H1 (cell line): ENCODE measurements at regions not wholly inside any gene's neighbourhood (a gene's known extent, or its start where the extent isn't known, plus 50 kb on each side); places are given as distances from the start of the nearest gene placed in this dataset.

Experiments used
- CTCF ChIA-PET: fragments of 300-600 bp; sonication (Branson Sonifier 250); formaldehyde crosslinking; loops from one replicate; lab custom pipeline; 2021; ENCODE audit not compliant: partially characterized antibody; lab: Charles Lee
- POLR2A ChIA-PET: fragments of 300-600 bp; sonication (Branson Sonifier 250); formaldehyde crosslinking; loops from one replicate; lab custom pipeline; 2021; ENCODE audit warnings: inconsistent platforms; ENCODE audit not compliant: partially characterized antibody; lab: Charles Lee
- DNase-seq, 2 experiments: peaks; one replicate each; pipeline versions ENCODE4 v3.0.0 to v3.0.0-alpha.2; 2010 to 2022; ENCODE audit warnings: low spot score in 2 of 2, low read depth in 1 of 2, mixed read lengths in 1 of 2
- FAIRE-seq: peaks from 2 replicates; lab custom pipeline; 2011; peaks lifted over from hg19 to GRCh38; lab: Jason Lieb, UNC
- H2AFZ ChIP-seq: 2 replicates; pipeline ENCODE4 v1.8.1; 2012; ENCODE audit warnings: low read length, inconsistent platforms
- H2AK5ac ChIP-seq: 2 replicates; pipeline ENCODE4 v1.6.1; 2013; ENCODE audit warnings: low read depth, low read length
- H2BK120ac ChIP-seq: replicated peaks from 2 replicates; pipeline ENCODE3; 2013; ENCODE audit warnings: low read depth, low read length, inconsistent platforms
- H2BK12ac ChIP-seq: 2 replicates; pipeline ENCODE4 v1.6.1; 2013; ENCODE audit warnings: low read depth, low read length
- H2BK15ac ChIP-seq: 2 replicates; pipeline ENCODE4 v1.6.1; 2013; ENCODE audit warnings: low read length
- H2BK20ac ChIP-seq: 2 replicates; pipeline ENCODE4 v1.6.1; 2013; ENCODE audit warnings: low read length
- H2BK5ac ChIP-seq: 2 replicates; pipeline ENCODE4 v1.6.1; 2013; ENCODE audit warnings: low read depth, low read length
- H3K14ac ChIP-seq: 2 replicates; pipeline ENCODE4 v1.6.1; 2013; ENCODE audit warnings: inconsistent platforms; ENCODE audit not compliant: insufficient read length
- H3K18ac ChIP-seq: 2 replicates; pipeline ENCODE4 v1.6.1; 2013; ENCODE audit warnings: low read length; ENCODE audit errors: extremely low read depth
- H3K23ac ChIP-seq: 2 replicates; pipeline ENCODE4 v1.6.1; 2013; ENCODE audit warnings: inconsistent platforms; ENCODE audit not compliant: insufficient read length
- H3K23me2 ChIP-seq: 2 replicates; pipeline ENCODE4 v1.6.1; 2013; ENCODE audit warnings: low read depth, low read length
- H3K27ac ChIP-seq: 2 replicates; pipeline ENCODE4 v1.6.1; 2011; ENCODE audit warnings: low read depth, low read length, inconsistent platforms
- H3K27me3 ChIP-seq, 4 experiments: replicated peaks in 1 of 4; 1 replicate in 1 of 4; 2 replicates in 3 of 4; pipeline versions ENCODE4 v1.6.1 to v1.8.1; 2011 to 2013; ENCODE audit warnings: low read length in 3 of 4, mild to moderate bottlenecking in 3 of 4, inconsistent platforms in 2 of 4, mixed read lengths in 2 of 4, moderate library complexity in 1 of 4; ENCODE audit not compliant: control insufficient read depth in 3 of 4, insufficient read depth in 3 of 4; ENCODE audit errors: extremely low read depth in 1 of 4
- H3K36me3 ChIP-seq, 4 experiments: 2 replicates each; pipeline versions ENCODE4 v1.6.1 to v1.8.1; 2011 to 2013; ENCODE audit warnings: mild to moderate bottlenecking in 4 of 4, low read length in 3 of 4, moderate library complexity in 2 of 4, control low read depth in 1 of 4, inconsistent platforms in 1 of 4; ENCODE audit not compliant: insufficient read depth in 4 of 4, control insufficient read depth in 2 of 4
- H3K4ac ChIP-seq: replicated peaks from 2 replicates; pipeline ENCODE3; 2013; ENCODE audit warnings: low read length, low read depth, mixed read lengths, inconsistent platforms; ENCODE audit not compliant: insufficient read length
- H3K4me1 ChIP-seq, 4 experiments: replicated peaks in 1 of 4; 1 replicate in 1 of 4; 2 replicates in 3 of 4; pipeline versions ENCODE4 v1.6.1 to v1.8.1; 2011 to 2013; ENCODE audit warnings: low read length in 3 of 4, inconsistent platforms in 2 of 4, mixed read lengths in 1 of 4; ENCODE audit not compliant: insufficient read depth in 4 of 4, control insufficient read depth in 3 of 4
- H3K4me2 ChIP-seq, 2 experiments: 2 replicates each; pipeline versions ENCODE4 v1.6.1 to v1.8.1; 2011 to 2013; ENCODE audit warnings: low read depth in 2 of 2, low read length in 2 of 2, control low read depth in 1 of 2, inconsistent platforms in 1 of 2, mild to moderate bottlenecking in 1 of 2; ENCODE audit not compliant: insufficient read depth in 1 of 2
- H3K4me3 ChIP-seq, 4 experiments: fragments of 200-600, 300-600 bp in 1 of 4; sonication (generic), shearing (Covaris generic), sonication (Bioruptor Twin) in 1 of 4; 2 replicates each; pipeline versions ENCODE4 v1.5.1 to v1.8.1; 2011 to 2016; ENCODE audit warnings: low read length in 4 of 4, low read depth in 3 of 4, control low read depth in 2 of 4, inconsistent platforms in 2 of 4, mild to moderate bottlenecking in 2 of 4, mixed read lengths in 1 of 4, moderate library complexity in 1 of 4; ENCODE audit not compliant: insufficient read depth in 2 of 4; ENCODE audit errors: extremely low read depth in 1 of 4
- H3K56ac ChIP-seq: replicated peaks from 2 replicates; pipeline ENCODE3; 2013; ENCODE audit warnings: low read depth, mild to moderate bottlenecking, mixed read lengths, low read length, inconsistent platforms; ENCODE audit not compliant: insufficient read length
- H3K79me1 ChIP-seq: 2 replicates; pipeline ENCODE4 v1.6.1; 2013; ENCODE audit warnings: low read depth, low read length, control low read depth
- H3K79me2 ChIP-seq, 2 experiments: 2 replicates each; pipeline versions ENCODE4 v1.6.1 to v1.8.1; 2012 to 2013; ENCODE audit warnings: low read length in 2 of 2, mild to moderate bottlenecking in 2 of 2, inconsistent platforms in 1 of 2; ENCODE audit not compliant: insufficient read depth in 2 of 2, control insufficient read depth in 1 of 2
- H3K9ac ChIP-seq, 4 experiments: replicated peaks in 1 of 4; 1 replicate in 1 of 4; 2 replicates in 3 of 4; pipeline versions ENCODE4 v1.6.1 to v1.8.1; 2011 to 2013; ENCODE audit warnings: low read depth in 3 of 4, low read length in 3 of 4, control low read depth in 2 of 4, mild to moderate bottlenecking in 2 of 4, moderate library complexity in 2 of 4, inconsistent platforms in 1 of 4; ENCODE audit errors: extremely low read depth in 1 of 4
- H3K9me3 ChIP-seq, 2 experiments: 2 replicates each; pipeline versions ENCODE4 v1.6.1 to v1.8.1; 2012 to 2013; ENCODE audit warnings: mild to moderate bottlenecking in 2 of 2, moderate library complexity in 2 of 2, control low read depth in 1 of 2, inconsistent platforms in 1 of 2, low read depth in 1 of 2, low read length in 1 of 2, mixed read lengths in 1 of 2; ENCODE audit not compliant: insufficient read depth in 2 of 2
- H4K20me1 ChIP-seq, 2 experiments: replicated peaks in 1 of 2; 2 replicates each; pipeline versions ENCODE3 to v1.8.1; 2011 to 2013; ENCODE audit warnings: inconsistent platforms in 2 of 2, low read length in 2 of 2, mild to moderate bottlenecking in 1 of 2; ENCODE audit not compliant: insufficient read depth in 2 of 2, control insufficient read depth in 1 of 2
- H4K5ac ChIP-seq: 2 replicates; pipeline ENCODE4 v1.6.1; 2013; ENCODE audit warnings: low read length, low read depth, mixed read lengths, inconsistent platforms; ENCODE audit not compliant: insufficient read length
- H4K8ac ChIP-seq: 2 replicates; pipeline ENCODE4 v1.8.0; 2013; ENCODE audit warnings: mild to moderate bottlenecking, moderate library complexity, low read length, inconsistent platforms; ENCODE audit not compliant: insufficient read depth; ENCODE audit errors: extremely low read depth
- H4K91ac ChIP-seq: replicated peaks from 2 replicates; pipeline ENCODE3; 2013; ENCODE audit warnings: low read length, mixed read lengths, inconsistent platforms; ENCODE audit not compliant: insufficient read length
- CBX5 ChIP-seq: fragments of 300-800, 300-1000 bp; sonication (generic); IDR thresholded peaks from 2 replicates; pipeline ENCODE4 v1.7.1; 2016; ENCODE audit warnings: antibody characterized with exemption, low read length, low read depth
- CREB1 ChIP-seq: IDR thresholded peaks from 2 replicates; pipeline ENCODE4 v1.6.1; 2012; ENCODE audit warnings: inconsistent platforms
- HDAC2 ChIP-seq, 2 experiments: fragments of 300-600 bp in 1 of 2; sonication (generic) in 1 of 2; IDR thresholded peaks; 2 replicates each; pipeline ENCODE4 v1.6.1; 2011 to 2012; ENCODE audit warnings: low read depth in 2 of 2, low read length in 2 of 2, mild to moderate bottlenecking in 2 of 2, moderate library complexity in 2 of 2, borderline replicate concordance in 1 of 2, inconsistent platforms in 1 of 2
- JUND ChIP-seq: IDR thresholded peaks from 2 replicates; pipeline ENCODE4 v1.6.1; 2011; ENCODE audit warnings: mild to moderate bottlenecking, improper control_type of control experiment, low read length
- POLR2AphosphoS5 ChIP-seq: IDR thresholded peaks from 2 replicates; pipeline ENCODE4 v1.6.1; 2011; ENCODE audit warnings: low read depth, low read length
- SAP30 ChIP-seq: fragments of 300-600 bp; sonication (generic); IDR thresholded peaks from 2 replicates; pipeline ENCODE4 v1.7.1; 2012; ENCODE audit warnings: low read length, moderate library complexity, mild to moderate bottlenecking, inconsistent platforms; ENCODE audit not compliant: insufficient read depth, insufficient replicate concordance
- SIN3A ChIP-seq, 2 experiments: IDR thresholded peaks in 1 of 2; conservative IDR thresholded peaks in 1 of 2; 2 replicates each; pipeline ENCODE4 v1.6.1; 2011 to 2012; ENCODE audit warnings: low read length in 2 of 2, improper control_type of control experiment in 1 of 2, low read depth in 1 of 2, mild to moderate bottlenecking in 1 of 2
- SIRT6 ChIP-seq: IDR thresholded peaks from one replicate; pipeline ENCODE4 v1.7.1; 2012; ENCODE audit warnings: low read length, inconsistent platforms
- SUZ12 ChIP-seq: fragments of 200-600 bp; sonication (generic); IDR thresholded peaks from 2 replicates; pipeline ENCODE4 v1.6.1; 2012; ENCODE audit warnings: mild to moderate bottlenecking, inconsistent platforms, low read length, moderate library complexity, mixed read lengths
- WGBS, 2 experiments: shearing (Covaris generic) in 1 of 2; methylation state at CpG; one replicate each; pipeline versions ENCODE4 v1.1.6 to v1.1.7; 2013 to 2015; ENCODE audit warnings: low lambda C conversion rate in 2 of 2, mixed read lengths in 2 of 2, inconsistent platforms in 1 of 2, low coverage in 1 of 2, missing lambda C conversion rate in 1 of 2; ENCODE audit not compliant: insufficient replicate concordance in 2 of 2, insufficient coverage in 1 of 2, insufficient read length in 1 of 2; ENCODE audit errors: extremely low coverage in 1 of 2, missing lambda C conversion rate in 1 of 2; 5-methylcytosine and 5-hydroxymethylcytosine counted together

GRCh38 chr5:17406423-17406838 lies 91.6 kb upstream of the TAF11L2 start:
- Histone ChIP-seq H2AK5ac (no peak overlapping the region), H4K20me1 (no peaks in the 10 kb centered on the region), H3K14ac (no peak overlapping the region), H4K5ac (no peak overlapping the region), H3K36me3 (no peaks in the 10 kb centered on the region), H3K79me1 (no peaks in the 10 kb centered on the region), H4K91ac (no peak overlapping the region), H2AFZ (no peak overlapping the region), H3K18ac (no peak overlapping the region), H3K4me2 (no peak overlapping the region), H2BK15ac (no peak overlapping the region), H2BK12ac (no peak overlapping the region), H3K23ac (no peak overlapping the region), H3K79me2 (no peaks in the 10 kb centered on the region), H3K27me3 (peaks cover 0 to 6% (median 1%) of the 10 kb centered on the region in 4 experiments; a peak in 4 of 7 replicates), H4K8ac (no peak overlapping the region), H3K23me2 (peaks cover 6% of the 10 kb centered on the region)
- ChIA-PET CTCF (no interaction called here), POLR2A (no interaction called here)
- DNase-seq: no peak
- TF ChIP-seq SAP30 (no peak), HDAC2 (IDR thresholded peaks at IDR 0.05; ENCODE audit: borderline replicate concordance in 1 of 2, low read depth in 2 of 2, low read length in 2 of 2) (no peak), CBX5 (no peak), SIRT6 (no peak), SUZ12 (no peak), CREB1 (no peak), SIN3A (conservative IDR thresholded peaks at IDR 0.05 in 1 of 2, IDR thresholded peaks at IDR 0.05 in 1 of 2; ENCODE audit: low read depth in 1 of 2, low read length in 2 of 2) (no peak), POLR2AphosphoS5 (no peak), JUND (no peak)
- TF ChIP-seq, all 59 proteins: peak for 0
- Histone ChIP-seq H3K56ac (no peak overlapping the region), H3K9me3 (no peaks in the 10 kb centered on the region), H2BK120ac (peak overlapping the region; percentile 43), H2BK5ac (no peak overlapping the region), H3K4ac (no peak overlapping the region), H3K27ac (no peak overlapping the region), H2BK20ac (no peak overlapping the region), H3K4me1 (peaks cover 7 to 17% (median 11%) of the 10 kb centered on the region in 4 experiments; a peak in 6 of 7 replicates), H3K4me3 (no peak overlapping the region), H3K9ac (no peak overlapping the region)
- 84% methylated on average over 2 of the region's 2 CpGs; no CpG with 5 or more reads in 1 of the 2 experiments for WGBS, 2 experiments
- FAIRE-seq: no peak
